HepG2 (cell line): ENCODE measurements at regions not wholly inside any gene's neighbourhood (a gene's known extent, or its start where the extent isn't known, plus 50 kb on each side); places are given as distances from the start of the nearest gene placed in this dataset.

Experiments used
- ATAC-seq: fragments of 200-7000 bp; cut with Tn5 transposase; 3 replicates; pipeline ENCODE4 v1.9.1; 2020; ENCODE audit warnings: mild to moderate bottlenecking, moderate library complexity
- BruUV-seq: library from RNA; stranded (reverse); fragments of 400-500 nt; replicated peaks from 2 replicates; lab custom pipeline; 2021; lab: Mats Ljungman, UMichigan
- CTCF ChIA-PET: fragments of 300-600 bp; formaldehyde crosslinking; extraction: SDS; loops from one replicate; lab custom pipeline; 2021; ENCODE audit warnings: low total read pairs, inconsistent platforms, low intra/inter-chr PET ratio; lab: Yijun Ruan, JAX
- POLR2A ChIA-PET: fragments of 350-600 bp; sonication (Branson Sonifier 250); formaldehyde crosslinking; loops from one replicate; lab custom pipeline; 2020; ENCODE audit warnings: antibody characterized with exemption, inconsistent platforms; lab: Yijun Ruan, JAX
- DNase-seq: peaks from one replicate; pipeline ENCODE4 v3.0.0-alpha.2; 2015; ENCODE audit warnings: low spot score
- FAIRE-seq: peaks from 3 replicates; lab custom pipeline; 2011; peaks lifted over from hg19 to GRCh38; lab: Jason Lieb, UNC
- H2AFZ ChIP-seq: one replicate; pipeline ENCODE4 v1.6.1; 2011; ENCODE audit warnings: low read length, inconsistent platforms
- H3K27ac ChIP-seq: fragments of 300-600 bp; 3 replicates; pipeline ENCODE4 v1.8.0; 2011; ENCODE audit warnings: mixed run types, mild to moderate bottlenecking, mixed read lengths, low read length, inconsistent platforms; ENCODE audit not compliant: insufficient read depth; ENCODE audit errors: extremely low read length
- H3K27me3 ChIP-seq, 2 experiments: fragments of 200-600 bp in 1 of 2; 2 replicates in 1 of 2; 3 replicates in 1 of 2; pipeline versions ENCODE4 v1.6.0 to v1.8.0; 2011; ENCODE audit warnings: low read length in 2 of 2, mild to moderate bottlenecking in 2 of 2, moderate library complexity in 2 of 2, inconsistent platforms in 1 of 2; ENCODE audit not compliant: insufficient read depth in 2 of 2, control insufficient read depth in 1 of 2
- H3K36me3 ChIP-seq, 2 experiments: fragments of 200-600 bp in 1 of 2; replicated peaks in 1 of 2; 2 replicates in 1 of 2; 3 replicates in 1 of 2; pipeline versions ENCODE4 v1.5.1 to v1.8.0; 2011; ENCODE audit warnings: low read length in 2 of 2, inconsistent platforms in 1 of 2; ENCODE audit not compliant: insufficient read depth in 2 of 2, control insufficient read depth in 1 of 2
- H3K4me1 ChIP-seq: 2 replicates; pipeline ENCODE4 v1.5.1; 2012; ENCODE audit warnings: low read length, inconsistent platforms; ENCODE audit not compliant: insufficient read depth
- H3K4me2 ChIP-seq: 2 replicates; pipeline ENCODE4 v1.6.0; 2011; ENCODE audit warnings: low read depth, low read length, inconsistent platforms
- H3K4me3 ChIP-seq, 3 experiments: fragments of 200-600 bp in 1 of 3; sonication (generic), shearing (Covaris generic) in 1 of 3; replicated peaks in 1 of 3; 2 replicates each; pipeline ENCODE4 v1.5.1; 2011 to 2016; ENCODE audit warnings: low read length in 3 of 3, inconsistent platforms in 2 of 3, low read depth in 2 of 3, mild to moderate bottlenecking in 2 of 3, control low read depth in 1 of 3, mixed read lengths in 1 of 3; ENCODE audit not compliant: insufficient read depth in 1 of 3
- H3K79me2 ChIP-seq: one replicate; pipeline ENCODE4 v1.6.1; 2011; ENCODE audit warnings: low read length, inconsistent platforms; ENCODE audit not compliant: insufficient read depth
- H3K9ac ChIP-seq: 2 replicates; pipeline ENCODE4 v1.6.0; 2011; ENCODE audit warnings: mild to moderate bottlenecking, low read depth, low read length, inconsistent platforms; ENCODE audit not compliant: insufficient read depth
- H3K9me3 ChIP-seq: 2 replicates; pipeline ENCODE4 v1.5.1; 2012; ENCODE audit warnings: mild to moderate bottlenecking, low read length
- H4K20me1 ChIP-seq: 2 replicates; pipeline ENCODE4 v1.6.0; 2011; ENCODE audit warnings: inconsistent platforms, mild to moderate bottlenecking, low read length, moderate library complexity; ENCODE audit not compliant: insufficient read depth
- CHD2 ChIP-seq: IDR thresholded peaks from 2 replicates; pipeline ENCODE4 v1.6.1; 2011; ENCODE audit warnings: low read depth, low read length, improper control_type of control experiment
- CHD4 ChIP-seq: fragments of 200-600 bp; sonication (generic); IDR thresholded peaks from 2 replicates; pipeline ENCODE4 v1.7.0; 2017; ENCODE audit warnings: mild to moderate bottlenecking, low read length, borderline replicate concordance
- HNRNPK ChIP-seq: fragments of 200-400 bp; formaldehyde crosslinking; IDR thresholded peaks from 2 replicates; pipeline ENCODE4 v1.6.1; 2018; ENCODE audit warnings: low read length, low read depth, moderate library complexity, mild to moderate bottlenecking; ENCODE audit not compliant: poor library complexity, severe bottlenecking
- HOMEZ ChIP-seq: IDR thresholded peaks from 2 replicates; pipeline ENCODE4 v1.6.1; 2016; ENCODE audit warnings: low read depth
- MLLT10 ChIP-seq: sonication (generic); formaldehyde crosslinking; IDR thresholded peaks from 2 replicates; pipeline ENCODE4 v1.4.0; 2020; ENCODE audit warnings: missing genetic modification reagents
- MXD3 ChIP-seq: IDR thresholded peaks from 2 replicates; pipeline ENCODE4 v1.6.1; 2016; ENCODE audit warnings: mild to moderate bottlenecking, missing biosample characterization, missing genetic modification reagents
- PHF21A ChIP-seq: sonication (generic); formaldehyde crosslinking; IDR thresholded peaks from 2 replicates; pipeline ENCODE4 v1.5.0; 2020; ENCODE audit warnings: mild to moderate bottlenecking, missing genetic modification reagents
- POLR2G ChIP-seq: fragments of 200-400 bp; formaldehyde crosslinking; IDR thresholded peaks from 2 replicates; pipeline ENCODE4 v1.6.1; 2018; ENCODE audit warnings: mild to moderate bottlenecking, low read depth, low read length, moderate library complexity
- RAD21 ChIP-seq: fragments of 450-650 bp; formaldehyde crosslinking; IDR thresholded peaks from 2 replicates; pipeline ENCODE4 v1.5.0; 2020; ENCODE audit warnings: mild to moderate bottlenecking
- SATB2 ChIP-seq: sonication (generic); formaldehyde crosslinking; IDR thresholded peaks from 2 replicates; pipeline ENCODE4 v1.5.0; 2020; ENCODE audit warnings: missing genetic modification reagents
- STAG1 ChIP-seq: sonication (generic); formaldehyde crosslinking; IDR thresholded peaks from 2 replicates; pipeline ENCODE4 v1.4.0; 2020; ENCODE audit warnings: missing genetic modification reagents
- THAP11 ChIP-seq: IDR thresholded peaks from 2 replicates; pipeline ENCODE4 v1.6.1; 2016; ENCODE audit warnings: missing biosample characterization, missing genetic modification reagents
- TRAFD1 ChIP-seq: sonication (generic); formaldehyde crosslinking; IDR thresholded peaks from 2 replicates; pipeline ENCODE4 v1.5.1; 2020; ENCODE audit warnings: missing genetic modification reagents, mild to moderate bottlenecking, borderline replicate concordance
- ZFP82 ChIP-seq: sonication (generic); formaldehyde crosslinking; IDR thresholded peaks from 2 replicates; pipeline ENCODE4 v1.5.1; 2020; ENCODE audit warnings: mild to moderate bottlenecking, missing genetic modification reagents, borderline replicate concordance
- ZNF280B ChIP-seq: sonication (generic); formaldehyde crosslinking; IDR thresholded peaks from 2 replicates; pipeline ENCODE4 v1.5.0; 2020; ENCODE audit warnings: missing genetic modification reagents, mild to moderate bottlenecking, borderline replicate concordance
- ZNF468 ChIP-seq: sonication (generic); formaldehyde crosslinking; IDR thresholded peaks from 2 replicates; pipeline ENCODE4 v1.8.0; 2022; ENCODE audit warnings: mild to moderate bottlenecking, moderate library complexity, missing genetic modification reagents
- ZNF639 ChIP-seq: conservative IDR thresholded peaks from 2 replicates; pipeline ENCODE4 v1.6.1; 2018; ENCODE audit warnings: missing genetic modification reagents
- ZNF782 ChIP-seq: sonication (generic); formaldehyde crosslinking; IDR thresholded peaks from 2 replicates; pipeline ENCODE4 v1.4.0; 2020; ENCODE audit warnings: missing genetic modification reagents, mild to moderate bottlenecking, borderline replicate concordance
- ZNF816 ChIP-seq: sonication (generic); formaldehyde crosslinking; IDR thresholded peaks from 2 replicates; pipeline ENCODE4 v1.8.0; 2022; ENCODE audit warnings: missing genetic modification reagents, mild to moderate bottlenecking, borderline replicate concordance
- WGBS: methylation state at CpG from one replicate; pipeline ENCODE4 v1.1.6; 2017; ENCODE audit warnings: low lambda C conversion rate; 5-methylcytosine and 5-hydroxymethylcytosine counted together
- in situ Hi-C: cut with HindIII; loops from 2 replicates; pipeline ENCODE4 v1.10.0; 2017; ENCODE audit warnings: low pct_unique_long_range_greater_than_20kb; ENCODE audit not compliant: extremely low pct_ligation_motif_present
- intact Hi-C: fragments of 100-400 bp; cut with micrococcal nuclease; formaldehyde crosslinking; loops from one replicate; pipeline ENCODE4 v1.10.0; 2022; ENCODE audit not compliant: unreplicated experiment

- DNase-seq (no peak), FAIRE-seq (no peak), ATAC-seq (no peak)
- Histone ChIP-seq H3K4me1 (no peaks in the 10 kb centered on the region), H3K36me3 (no peaks in the 10 kb centered on the region), H3K4me3 (no peak overlapping the region), H3K9ac (no peak overlapping the region), H3K79me2 (no peaks in the 10 kb centered on the region), H4K20me1 (no peaks in the 10 kb centered on the region), H3K4me2 (no peak overlapping the region), H3K27me3 (peaks cover 2 to 26% of the 10 kb centered on the region in 2 experiments; a peak in 3 of 5 replicates), H2AFZ (no peak overlapping the region), H3K9me3 (no peaks in the 10 kb centered on the region), H3K27ac (no peak overlapping the region)
- CTCF ChIA-PET, result no interaction called here
- no TSS peak for BruUV-seq
- in situ Hi-C loops (no loop called here), intact Hi-C loops (no loop called here)
- 0% methylated on average over 4 of the region's 4 CpGs for WGBS
- TF ChIP-seq HOMEZ (no peak), THAP11 (CRISPR knock-in tag) (no peak), RAD21 (CRISPR knock-in tag) (no peak), ZNF639 (no peak), STAG1 (no peak), MXD3 (CRISPR knock-in tag) (no peak), ZFP82 (no peak), POLR2G (no peak), MLLT10 (CRISPR knock-in tag) (no peak), SATB2 (CRISPR knock-in tag) (no peak), ZNF816 (CRISPR knock-in tag) (no peak), ZNF782 (CRISPR knock-in tag) (no peak), TRAFD1 (no peak), CHD4 (no peak), PHF21A (CRISPR knock-in tag) (no peak), CHD2 (no peak), ZNF468 (CRISPR knock-in tag) (no peak), ZNF280B (CRISPR knock-in tag) (no peak), HNRNPK (no peak)
- POLR2A ChIA-PET, result no interaction called here
Observed at GRCh38 chr10:125551247-125551646, 131.7 kb downstream of the TEX36 start.
